GM18867 (cell line): ENCODE measurements at regions not wholly inside any gene's neighbourhood (a gene's known extent, or its start where the extent isn't known, plus 50 kb on each side); places are given as distances from the start of the nearest gene placed in this dataset.
"Not testable (repeated sequence)": the region's sequence is repeated elsewhere in the genome, so short reads cannot be mapped to it uniquely, and the experiment has no call there.

Experiments
- ATAC-seq: cut with Tn5 transposase; IDR thresholded peaks from one replicate; pipeline ENCODE4 v1.9.1; 2021; ENCODE audit warnings: mild to moderate bottlenecking, moderate library complexity; ENCODE audit not compliant: unreplicated experiment

DNA sequence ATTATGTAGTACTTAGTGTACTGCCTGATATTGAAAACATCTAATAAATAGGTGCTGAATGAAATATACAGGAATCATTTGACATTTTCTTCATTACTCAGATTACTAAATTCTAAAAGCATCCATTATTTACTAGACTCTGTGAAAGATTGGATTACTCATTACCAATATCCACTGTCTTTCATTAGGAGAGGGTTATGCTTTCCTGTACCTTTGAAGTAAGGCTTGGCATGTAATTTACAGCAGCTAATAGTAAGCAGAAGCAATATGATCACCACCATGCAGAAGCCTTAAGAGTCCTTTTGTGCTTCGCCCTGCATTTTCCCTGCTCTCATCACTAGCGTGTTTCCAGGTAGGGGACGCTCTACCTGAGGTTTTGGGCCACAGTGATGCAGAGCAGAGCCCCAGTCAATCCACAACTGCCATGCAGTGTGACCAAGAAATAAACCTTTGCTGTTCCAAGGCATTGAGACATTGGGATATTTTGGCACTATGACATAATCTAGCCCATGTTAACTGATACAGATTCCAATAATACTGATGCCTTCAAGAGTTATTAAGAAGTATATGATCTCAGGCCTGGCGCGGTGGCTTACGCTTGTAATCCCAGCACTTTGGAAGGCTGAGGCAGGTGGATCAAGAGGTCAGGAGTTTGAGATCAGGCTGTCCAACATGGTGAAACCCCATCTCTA, 502.8 kb upstream of the MARCKS start:
- ATAC-seq: no peak

DNA sequence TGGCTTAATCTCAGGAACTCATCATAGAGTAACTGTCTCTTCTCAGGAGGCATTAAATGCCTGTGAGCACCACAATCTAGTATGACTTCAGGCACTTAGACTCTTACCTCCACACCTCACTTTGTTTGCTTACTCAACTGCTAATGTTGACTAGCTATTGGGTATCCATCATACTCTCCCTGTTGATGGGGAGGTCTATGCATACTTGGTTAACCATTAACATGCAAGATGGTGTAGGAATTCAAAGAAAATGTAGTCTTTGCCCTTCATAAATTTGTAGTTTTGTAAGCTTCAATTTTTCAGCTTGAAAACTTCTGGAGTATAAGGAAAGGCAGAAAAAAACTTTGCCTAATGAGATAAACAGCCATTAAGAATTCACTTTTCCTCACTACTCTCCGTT, 501.0 kb upstream of the MARCKS start:
- ATAC-seq: no peak

DNA sequence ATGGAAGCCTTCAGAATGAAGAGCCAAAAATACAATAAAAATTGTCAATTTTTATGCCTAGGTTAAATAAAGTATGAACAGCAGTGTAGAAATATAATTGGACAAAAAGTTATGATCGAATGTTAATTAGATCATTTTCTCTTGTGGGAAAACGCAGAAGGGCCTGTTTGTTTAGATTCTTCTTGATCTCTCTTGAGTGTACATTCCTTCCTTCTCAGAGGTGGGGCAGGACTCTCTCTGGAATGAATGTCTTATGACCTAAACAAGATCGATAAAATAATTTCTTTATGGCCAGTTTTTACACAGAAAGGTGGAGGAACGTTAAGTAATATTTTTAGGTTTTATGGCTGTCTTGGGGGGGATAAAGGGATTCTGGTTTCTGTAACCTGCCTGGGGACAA, 500.1 kb upstream of the MARCKS start:
- no peak for ATAC-seq

DNA sequence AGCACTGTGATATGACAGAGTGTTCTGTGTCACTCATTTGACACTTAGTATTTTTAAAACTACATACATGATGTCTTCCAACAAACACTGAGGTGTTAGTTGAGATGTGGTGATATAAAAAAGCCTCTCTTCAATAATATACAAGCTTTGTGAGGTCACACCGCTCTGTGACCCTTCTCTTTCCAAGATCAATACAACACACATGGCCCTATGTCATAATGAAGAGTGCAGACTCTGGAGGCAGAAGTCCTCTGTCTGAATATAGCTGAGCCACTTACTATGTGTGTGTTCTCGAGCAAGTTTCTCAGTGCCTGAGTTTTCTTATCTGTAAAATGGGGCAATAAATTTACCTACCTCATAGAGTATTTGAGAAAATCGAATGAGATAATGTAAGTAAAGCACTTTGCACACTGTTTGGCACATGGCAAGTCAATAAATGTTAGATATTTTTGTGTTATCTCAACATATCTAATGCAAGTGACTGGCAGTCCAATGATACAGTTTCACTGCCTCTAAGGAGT, 499.0 kb upstream of the MARCKS start:
- no peak for ATAC-seq

DNA sequence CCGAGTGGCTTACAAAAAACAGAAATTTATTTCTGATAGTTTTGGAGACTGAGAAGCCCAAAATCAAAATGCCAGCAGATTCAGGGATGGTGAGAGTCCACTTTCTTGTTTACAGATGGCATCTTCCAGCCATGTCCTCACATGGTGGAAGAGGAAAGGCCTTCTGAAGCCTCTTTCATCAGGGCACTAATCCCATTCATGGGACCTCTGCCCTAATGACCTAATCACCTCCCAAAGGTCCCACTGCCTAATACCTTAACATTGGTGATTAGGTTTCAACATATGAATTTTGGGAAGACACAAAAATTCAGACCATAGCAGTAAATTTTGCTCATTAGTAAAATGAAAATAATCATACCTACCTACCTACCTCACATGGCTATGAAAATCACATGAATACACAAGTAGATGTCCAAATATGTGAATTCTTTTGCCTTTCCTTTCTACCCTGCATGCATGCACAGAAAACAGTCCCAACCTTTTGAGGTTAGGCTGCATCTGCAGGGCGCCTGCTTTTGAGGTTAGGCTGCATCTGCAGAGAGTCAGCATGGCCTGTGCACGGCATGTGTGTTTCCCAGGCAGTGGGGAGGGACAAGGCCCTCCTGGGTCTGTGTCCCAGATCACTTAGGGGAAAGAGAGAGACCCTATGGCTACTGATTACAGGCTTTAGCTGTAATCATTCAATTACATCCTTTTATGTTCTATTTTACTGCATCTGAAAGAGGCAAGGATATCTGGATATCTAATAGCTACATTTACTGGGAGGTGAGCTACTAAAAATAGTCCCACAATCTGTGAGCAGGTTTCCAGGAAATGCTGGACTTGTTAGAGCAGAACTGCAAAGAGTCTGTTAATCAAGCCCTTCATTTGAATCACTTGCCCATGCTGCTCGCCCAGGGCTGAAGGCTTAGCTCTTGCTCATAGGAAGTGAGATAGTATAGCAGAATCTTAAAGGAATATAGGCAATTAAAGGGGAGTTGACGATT, 497.7 kb upstream of the MARCKS start:
- no peak for ATAC-seq

DNA sequence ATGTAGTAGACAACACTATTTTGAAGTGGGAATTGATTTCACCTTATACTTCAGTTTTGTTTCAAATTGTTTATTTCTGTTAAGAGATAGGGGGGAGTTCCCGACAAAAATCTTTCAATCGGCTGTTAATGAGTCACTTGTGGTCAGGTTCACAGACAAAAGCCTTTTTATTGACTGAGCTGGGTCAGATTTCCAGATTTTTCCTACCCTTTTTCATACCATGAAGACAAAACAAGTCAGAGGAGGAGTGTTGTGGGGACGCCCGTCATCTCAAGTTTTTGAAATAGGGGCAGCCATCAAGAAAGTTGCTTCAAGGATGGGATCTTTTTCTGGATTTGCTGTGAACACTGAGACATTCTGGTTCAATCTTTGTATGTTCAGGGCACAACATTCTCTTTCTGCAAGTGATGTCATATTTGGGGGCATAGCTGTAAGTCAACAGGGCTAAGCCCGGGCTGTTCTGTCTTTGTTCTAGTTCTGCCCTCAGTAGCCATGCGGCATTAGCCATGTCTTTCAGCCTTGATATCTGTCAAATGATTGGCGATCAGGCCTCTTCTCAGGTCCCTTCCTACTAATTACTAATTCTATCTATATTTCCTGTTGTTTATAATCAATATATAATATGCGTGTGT, 496.0 kb upstream of the MARCKS start:
- ATAC-seq: no peak

DNA sequence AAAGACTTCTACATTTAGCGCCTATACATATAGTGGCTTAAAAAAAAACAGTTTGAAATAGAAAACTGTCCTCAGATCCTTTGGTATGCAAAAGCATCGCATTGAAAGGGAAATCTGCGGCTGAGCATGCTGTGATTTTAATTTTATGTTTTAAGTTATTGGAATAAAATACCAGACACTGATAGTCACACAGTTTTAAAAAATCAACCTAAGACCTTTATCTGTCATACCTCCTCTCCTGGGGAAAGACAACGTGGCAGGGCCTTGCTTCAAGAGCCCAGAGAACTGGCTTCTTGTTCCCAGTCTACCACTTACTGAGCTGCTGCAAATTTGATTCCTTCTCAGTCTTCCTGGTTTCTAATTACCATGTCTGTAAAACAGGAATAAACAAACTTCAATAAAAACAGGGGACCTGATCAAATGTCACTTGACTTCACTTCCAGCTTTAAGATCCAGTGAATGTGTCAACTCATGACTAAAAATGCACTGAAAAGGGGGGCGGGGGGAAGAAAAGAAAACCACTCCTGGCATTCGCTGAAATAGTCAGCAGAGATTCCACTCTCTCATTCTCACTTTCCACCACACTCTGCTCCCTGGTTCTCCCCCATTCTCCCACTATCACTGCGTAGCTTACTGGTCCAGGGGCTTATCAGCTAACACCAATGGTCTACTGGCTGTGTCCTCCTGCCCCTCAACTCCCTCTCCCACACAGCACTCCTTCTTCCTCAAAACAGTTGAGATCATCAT, 494.7 kb upstream of the MARCKS start:
- ATAC-seq: no peak

DNA sequence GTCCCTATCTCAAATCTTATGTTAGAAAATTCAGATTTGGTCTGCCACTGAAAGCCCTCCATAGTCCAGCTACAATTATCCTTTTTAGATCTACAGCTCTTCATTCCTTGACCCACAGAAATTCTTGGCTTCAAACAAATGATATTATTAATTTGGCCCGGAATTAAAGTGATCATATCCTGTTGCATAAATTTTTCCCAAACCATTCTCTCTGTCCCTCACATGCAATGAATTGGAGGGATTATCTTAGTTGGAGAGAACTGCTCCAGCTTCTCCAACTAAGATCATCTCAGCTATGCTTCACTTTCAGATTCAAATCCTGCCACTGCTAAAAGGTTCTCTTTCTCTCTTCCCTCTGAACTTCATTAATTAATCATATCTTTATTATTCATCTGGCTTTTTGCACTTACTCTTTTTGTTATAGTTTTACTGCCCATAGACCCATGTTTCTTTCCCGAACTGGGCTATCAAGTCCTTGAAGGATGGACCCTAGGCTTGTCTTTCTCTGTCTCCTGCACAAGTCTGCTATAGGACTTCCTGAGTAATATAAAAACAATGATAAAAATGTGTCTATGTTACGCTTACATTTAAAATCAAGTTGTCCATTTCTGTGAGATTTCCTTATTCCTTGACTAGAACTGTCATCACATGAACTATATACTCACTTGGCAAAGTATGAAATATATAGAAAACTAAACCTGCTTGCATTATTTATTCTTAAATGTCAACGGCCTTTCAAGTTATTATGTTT, 493.9 kb upstream of the MARCKS start:
- ATAC-seq: no peak

DNA sequence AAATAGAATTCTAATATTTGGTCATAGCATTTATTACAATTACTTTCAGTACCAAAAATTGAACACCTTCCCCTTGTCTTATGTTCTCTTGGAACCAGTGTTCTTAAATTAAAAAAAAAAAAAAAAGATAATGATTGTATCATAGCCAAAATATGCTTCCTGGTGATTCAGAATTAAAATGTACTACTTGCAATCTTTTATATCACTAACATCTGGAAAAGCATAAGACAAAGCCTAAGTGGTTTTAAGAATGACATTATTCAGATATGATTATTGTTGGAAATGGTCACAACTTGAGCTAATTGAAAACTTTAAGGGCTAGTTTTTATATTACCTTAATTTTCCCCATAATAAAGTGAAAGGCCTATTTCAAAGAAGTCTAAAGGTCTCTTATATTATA, 493.3 kb upstream of the MARCKS start:
- ATAC-seq: no peak

DNA sequence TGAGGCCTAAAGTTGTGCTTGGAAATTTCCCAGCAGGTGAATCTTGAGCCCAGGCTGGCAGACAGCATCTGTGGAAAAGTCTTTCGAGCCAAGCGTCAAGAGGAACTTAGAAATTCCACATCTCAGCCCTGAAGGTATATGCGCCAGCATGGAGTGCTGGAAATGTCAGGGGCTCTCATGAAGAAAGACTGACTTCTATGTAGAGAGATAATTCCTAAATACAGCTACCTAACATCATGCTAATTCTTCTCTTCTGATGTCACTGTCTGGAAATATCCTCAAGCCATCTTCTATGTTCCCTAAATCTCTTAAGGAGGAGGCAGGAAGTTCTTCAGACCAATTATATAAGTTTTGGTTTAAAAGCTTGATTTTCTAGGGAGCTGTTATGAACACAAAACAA, 492.4 kb upstream of the MARCKS start:
- ATAC-seq: no peak

DNA sequence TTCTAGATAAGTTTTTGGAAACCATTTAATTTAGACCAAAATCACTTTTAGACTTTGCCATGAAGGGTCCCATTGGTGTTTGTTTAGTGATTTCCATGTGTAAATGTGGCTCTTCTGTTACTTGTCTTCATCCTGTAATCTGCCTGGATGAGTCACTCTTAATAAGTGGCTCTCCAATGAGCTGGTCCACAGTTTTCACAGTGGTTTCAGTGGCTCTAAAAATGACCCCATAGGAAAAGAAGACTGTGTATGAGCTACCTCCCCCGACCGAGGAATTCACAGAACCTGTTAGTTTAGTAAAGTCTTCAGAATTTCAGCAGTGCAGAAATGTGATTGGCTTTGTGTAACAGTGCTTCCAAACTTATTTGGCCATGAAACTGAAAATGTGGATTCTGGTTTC, 492.0 kb upstream of the MARCKS start:
- ATAC-seq: no peak

DNA sequence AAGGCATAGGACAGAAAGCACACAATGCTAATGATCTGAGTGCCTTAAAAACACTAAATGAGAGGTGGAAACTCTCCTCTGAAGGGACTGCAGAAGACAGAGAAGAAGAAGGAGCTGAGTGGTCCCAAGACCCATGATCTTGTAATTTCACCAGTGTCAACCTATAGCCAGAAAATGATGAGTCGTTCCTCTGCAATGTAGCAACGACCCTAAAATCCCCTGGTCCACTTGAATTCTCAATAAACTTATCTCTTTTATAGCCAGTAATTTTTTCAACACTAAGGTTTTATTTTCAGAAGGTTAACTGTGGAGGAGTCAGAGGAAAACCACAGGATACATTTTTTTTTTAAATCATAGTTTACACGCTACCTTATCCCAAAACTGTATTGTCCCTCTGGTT, 490.6 kb upstream of the MARCKS start:
- no peak for ATAC-seq

DNA sequence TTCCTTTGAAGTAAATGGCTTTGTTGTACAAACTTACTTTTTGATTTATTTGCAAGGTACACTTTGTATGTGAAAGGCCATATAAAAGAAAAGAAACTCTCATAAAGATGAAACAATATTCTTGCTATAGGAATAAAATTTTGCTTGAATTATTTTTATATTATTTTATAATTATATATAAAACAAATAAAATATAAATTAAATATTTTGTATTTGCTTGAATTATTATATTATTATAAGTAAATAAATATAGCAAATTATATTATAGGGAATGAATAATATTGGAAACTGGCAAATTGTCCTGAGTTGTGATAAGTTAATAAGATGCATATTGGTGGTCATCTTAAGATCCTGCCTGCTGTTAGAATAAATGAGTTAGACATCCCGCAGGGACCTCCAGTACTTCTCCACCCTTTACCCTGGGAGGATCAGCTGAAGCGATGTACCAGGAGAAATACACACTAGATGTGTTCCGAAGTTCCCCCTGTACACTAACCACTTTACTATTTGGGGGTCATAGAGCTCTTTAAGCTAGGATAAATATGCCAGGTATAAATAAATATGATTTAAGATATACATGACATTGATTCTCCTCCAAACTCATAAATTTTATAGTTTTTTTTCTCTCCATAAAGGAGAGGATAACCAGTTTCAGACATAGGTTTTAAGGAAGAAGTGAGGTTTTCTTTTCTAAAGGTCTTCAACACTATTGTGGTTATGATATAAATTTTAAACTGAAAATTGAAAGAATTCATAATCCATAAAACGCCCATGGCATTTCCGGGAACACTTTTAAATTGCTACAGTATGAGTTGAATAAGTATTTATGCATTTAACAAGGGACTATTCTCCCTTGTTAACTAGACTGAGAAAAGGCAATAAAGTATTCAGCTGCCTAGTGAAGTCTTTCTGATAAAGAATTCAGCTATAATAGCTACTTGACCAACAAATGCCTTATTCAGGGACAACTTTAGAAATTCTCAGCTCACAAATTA, 486.3 kb upstream of the MARCKS start:
- no peak for ATAC-seq

DNA sequence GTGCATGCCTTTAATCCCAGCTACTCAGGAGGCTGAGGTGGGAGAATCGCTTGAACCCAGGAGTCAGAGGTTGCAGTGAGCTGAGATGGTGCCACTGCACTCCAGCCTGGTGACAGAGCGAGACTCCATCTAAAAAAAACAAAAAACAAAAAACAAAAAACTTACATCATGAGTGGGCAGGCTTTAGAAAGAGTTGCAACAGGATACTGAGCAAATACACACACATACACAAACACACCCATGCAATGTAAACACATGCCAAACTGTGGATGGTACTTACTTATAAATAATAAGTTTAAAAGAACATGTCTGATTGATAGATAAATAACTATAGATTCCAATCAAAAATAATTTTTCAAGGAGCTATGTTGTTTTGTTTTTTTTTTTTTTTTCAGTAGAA, 481.7 kb upstream of the MARCKS start:
- not testable (repeated sequence) for ATAC-seq

DNA sequence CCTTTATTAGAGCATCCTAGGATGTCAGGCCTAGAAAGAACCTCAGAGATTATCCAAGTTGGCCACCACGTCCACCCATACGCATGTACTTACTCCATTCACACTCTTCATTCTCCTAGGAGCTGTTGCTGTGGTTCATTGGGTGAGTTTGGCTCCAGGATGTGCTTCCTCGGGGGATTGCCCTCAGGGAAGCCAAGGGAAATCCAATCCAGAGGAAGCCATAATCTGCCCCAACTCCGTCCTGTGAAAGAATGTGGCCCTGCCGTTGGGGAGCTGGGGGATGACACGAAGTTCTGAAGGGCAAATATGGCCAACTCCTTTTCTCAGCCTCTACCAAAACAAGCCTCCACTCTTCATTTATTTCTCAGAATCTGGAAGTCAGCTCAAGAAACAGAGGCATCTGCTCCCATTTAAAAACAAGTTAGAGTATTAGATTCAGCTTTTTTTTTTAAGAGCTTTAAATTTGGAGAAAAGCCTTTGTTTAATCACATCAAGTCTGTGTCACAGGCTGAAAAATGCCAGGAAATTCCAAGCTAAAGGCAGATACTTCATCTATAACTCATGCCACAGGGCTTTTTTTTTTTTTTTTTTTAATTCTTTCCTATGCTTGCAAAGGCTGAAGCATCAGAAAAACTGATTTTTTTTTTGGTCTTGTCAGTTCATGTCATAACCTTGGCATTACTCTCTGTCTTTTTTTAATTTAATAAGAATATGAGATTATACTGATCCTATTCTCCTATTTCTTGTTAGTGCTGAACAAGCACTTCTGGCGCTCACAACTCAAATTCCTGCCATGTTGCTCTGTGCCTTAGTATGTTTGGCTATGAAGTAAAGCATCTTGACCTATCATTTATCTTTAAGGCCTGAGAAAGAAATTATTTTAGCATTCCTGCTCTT, 480.9 kb upstream of the MARCKS start:
- ATAC-seq: no peak

DNA sequence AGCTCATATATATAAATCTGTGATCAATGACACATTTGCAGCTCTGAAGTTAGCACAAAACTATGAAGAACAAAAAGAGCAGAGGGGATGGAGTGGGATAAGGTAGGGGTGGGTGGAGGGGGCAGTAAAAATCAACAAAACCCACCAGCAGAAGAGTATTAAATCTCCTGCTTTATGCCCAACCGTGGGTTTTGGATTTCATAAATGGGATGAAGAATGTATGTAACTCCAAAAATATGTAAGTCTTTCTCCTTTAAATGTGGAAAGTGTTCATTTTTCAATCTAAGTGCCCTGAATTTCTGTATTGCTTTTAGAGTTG, 480.3 kb upstream of the MARCKS start:
- no peak for ATAC-seq

DNA sequence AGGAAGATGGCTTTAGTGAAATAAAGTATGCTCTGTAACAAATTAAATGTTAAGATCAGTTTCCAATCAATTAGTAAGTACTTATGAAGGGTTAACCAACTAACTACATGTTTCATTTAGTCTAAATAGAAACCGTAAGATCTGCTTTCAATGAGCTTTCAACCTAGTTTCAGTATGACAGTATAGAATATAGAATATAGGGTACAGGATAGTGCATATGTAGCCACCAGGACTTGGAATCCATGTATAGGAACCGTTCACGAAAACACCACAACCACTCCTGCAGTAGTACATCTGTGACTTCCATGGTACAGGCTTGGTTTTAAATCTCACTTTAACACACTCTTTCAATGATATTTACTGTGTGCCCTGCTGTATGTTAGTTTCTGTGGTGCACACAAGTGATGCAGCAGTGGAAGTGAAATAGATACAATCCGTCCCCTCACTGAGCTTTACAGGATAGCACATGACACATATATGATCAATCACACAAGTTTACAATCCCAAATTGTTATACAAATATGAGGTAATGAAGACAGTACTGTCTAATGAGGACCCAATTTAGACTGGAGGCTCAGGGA, 479.7 kb upstream of the MARCKS start:
- peak; percentile 80 for ATAC-seq

DNA sequence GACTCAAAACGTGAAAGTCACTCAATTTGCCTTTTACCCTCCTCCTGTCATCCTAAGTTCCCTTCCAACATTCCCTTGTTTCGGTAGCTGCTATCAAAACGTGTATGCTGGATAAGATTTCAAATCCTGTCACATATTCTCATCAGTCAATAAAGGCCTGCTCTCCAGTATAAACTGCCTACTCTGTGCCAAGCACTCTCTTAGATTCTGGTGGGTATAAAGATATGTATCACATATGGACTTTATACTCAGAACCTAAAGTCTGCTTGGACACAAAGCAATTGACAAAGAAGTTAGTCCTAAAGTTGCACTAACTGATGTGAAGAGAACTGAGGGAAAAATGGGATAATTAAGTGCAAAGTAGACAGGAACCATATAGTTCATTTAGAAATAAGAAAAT, 476.6 kb upstream of the MARCKS start:
- ATAC-seq: no peak
